UCSD-AML1 (cell line): ENCODE measurements at regions not wholly inside any gene's neighbourhood (a gene's known extent, or its start where the extent isn't known, plus 50 kb on each side); places are given as distances from the start of the nearest gene placed in this dataset.

Source experiments
- DNase-seq: peaks from one replicate; lab custom pipeline; 2025; ENCODE audit not compliant: unreplicated experiment; lab: John Stamatoyannopoulos, UW

DNA sequence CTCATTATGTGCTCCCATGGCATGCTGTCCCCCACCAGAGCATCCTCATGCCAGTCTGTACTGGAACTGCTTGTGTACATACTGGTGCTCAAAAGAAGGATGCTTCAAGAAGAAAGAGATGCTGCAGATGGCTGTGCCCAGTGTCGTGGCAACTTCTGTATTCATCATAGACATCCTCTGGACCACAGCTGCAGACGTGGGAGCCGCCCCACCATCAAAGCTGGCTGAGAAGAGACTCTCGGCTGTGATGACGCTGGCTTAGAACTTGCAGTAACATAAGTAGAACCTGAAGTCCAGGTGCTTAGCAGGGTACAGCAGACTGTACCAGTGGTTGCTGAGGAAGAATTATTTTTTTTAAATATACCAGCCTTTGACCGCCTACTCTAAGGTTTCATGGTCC lies 112.6 kb upstream of the ARHGAP5 start:
- no peak for DNase-seq

DNA sequence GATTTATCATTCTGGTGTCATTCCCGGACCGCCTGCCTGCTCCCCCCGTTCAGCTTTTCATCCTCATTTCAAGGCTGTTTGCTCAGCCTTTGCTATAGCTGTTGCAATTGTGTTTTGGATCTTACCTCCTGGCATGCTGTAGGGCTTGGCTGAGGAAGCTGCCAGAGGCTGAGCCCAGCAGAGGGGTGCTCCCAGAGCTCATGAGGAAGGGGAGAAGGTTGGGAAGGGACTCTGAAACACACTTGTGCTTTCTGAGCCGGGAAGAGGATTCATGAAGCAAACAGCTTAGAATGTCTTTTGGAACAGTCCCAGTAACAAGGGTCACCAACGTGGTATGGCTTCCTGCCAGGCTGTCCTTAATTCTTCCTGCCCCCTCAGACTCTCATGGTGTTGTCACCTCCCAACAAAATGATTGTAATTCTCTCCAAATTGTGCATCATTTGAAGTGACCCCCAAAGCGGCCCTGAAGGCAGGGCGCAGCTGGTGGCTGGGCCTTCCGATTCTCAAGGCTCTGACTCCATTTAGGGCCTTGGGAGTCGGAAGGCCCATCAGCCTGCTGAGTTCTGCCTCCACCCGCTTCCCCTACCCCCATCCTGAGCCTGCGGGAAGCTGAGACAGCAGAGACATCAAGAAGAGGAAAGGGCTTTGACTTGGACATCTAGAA lies 111.9 kb upstream of the ARHGAP5 start:
- DNase-seq: no peak

DNA sequence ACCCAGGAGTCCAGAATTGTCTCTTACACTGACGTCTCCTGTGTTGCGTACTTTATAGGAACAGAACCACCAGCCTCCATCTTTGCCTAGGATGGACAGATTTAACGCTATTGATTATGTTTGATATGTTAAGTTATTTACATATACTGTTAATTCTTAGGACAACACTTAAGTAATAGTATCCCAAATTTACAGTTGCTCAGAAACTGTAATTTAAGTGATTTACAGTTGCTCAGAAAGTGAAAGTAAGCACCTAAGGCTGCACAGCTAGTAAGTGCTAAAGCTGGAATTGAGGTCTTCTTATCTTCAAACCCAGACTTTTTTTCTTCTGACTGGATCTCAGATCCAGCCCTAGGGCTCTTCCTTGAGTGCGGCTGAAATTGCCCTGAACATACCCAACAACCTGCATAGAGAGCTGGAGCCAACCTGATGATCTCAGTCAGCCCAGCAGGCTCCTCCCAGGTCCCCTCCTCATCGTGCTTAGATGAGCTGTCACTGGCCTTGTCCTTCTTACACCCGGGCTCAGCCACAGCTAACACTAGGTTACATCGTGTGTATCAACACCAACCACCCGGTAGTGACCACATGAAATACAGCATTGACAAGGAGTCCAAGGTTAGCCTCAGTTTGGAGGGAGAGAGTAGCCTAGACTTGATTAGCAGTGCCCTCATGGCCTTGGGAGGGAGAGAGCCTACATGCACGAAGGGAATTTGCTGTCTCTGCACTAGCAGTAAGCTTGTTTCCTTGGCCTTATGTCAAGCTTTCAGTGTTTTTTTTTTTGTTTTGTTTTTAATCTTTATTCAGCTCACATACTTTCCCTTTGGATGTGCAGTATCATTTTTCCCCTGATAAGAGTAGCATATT lies 111.1 kb upstream of the ARHGAP5 start:
- DNase-seq: no peak

DNA sequence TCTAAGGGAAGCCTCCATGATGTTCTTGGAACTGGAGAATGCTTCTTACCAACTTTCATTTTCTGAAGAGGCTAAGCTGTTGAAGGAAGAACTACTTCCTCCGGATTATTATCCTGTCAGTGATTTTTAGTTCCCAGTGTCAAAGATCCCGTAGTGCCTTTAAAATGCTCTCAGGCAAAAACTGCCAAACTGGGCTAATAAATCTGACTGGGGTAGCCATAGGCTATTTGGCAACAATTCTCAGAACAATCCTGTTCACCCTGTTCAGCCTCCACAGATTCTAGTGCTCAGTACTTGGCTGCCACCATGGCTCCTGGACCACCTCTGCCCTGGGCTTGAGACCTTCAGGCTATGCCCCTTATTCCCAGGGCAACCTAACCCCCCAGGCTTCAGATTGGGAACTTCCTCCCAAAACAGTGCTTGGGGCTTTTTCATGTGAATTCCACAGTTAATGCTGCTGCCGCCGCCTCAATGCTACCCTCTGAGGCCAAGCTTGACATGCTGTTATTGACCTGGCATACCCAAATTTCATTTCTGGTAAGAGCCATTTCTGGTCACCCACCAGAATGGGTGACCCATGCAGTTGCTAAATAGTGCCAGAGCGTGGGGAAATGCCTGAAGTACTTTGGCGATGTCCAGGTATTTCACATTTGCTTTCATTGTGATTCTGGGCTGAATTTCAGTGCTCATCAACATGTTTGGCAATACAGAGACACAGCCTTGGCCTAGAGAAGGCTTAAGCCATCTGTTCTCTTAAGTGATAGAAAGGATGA lies 110.0 kb upstream of the ARHGAP5 start:
- DNase-seq: no peak

DNA sequence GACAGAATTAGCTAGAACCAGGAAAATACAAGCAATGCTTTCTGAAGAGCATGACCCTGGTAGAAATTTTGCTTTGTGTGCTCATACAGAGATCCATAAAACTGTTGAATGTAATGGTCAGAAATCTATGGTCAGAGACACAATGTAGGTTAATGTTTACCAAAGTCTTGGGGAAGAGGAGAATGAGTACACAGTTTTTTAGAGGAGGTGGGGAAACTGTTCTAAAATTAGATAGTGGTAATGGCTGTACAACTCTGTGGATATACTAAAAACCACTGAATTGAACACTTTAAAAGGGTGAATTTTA lies 109.5 kb upstream of the ARHGAP5 start:
- no peak for DNase-seq

DNA sequence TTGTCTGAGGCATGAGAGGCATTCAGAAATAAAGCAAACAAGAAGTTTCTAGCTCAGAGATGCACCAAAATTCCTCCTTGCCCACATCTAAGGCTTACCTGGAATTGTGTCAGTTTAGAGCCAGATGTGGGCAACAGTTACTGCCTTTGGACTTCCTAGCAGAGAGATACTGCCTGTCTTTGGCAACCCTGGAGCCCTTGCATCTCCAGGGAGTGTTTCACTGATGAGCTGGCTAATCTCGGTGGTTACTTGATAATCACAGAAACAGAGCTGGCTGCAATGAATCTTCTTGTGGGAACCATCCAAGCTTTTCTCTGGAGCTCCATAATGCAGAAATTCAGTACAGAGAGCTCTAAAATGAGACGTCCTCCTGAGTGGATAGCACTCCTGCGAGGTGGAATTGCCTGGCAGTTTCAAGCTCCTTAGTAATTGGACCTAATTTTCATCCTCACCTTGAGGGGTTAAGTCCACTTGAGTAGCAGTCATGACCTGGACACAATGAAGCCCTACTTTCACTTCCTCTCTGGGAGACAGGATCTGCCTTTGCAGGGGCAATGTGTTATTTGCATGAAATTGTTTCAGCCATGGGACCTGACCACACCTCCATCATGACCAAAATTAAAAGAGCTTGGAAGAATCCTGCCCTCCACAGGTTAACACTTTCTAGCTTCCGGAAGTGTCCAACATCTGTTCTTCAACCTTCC lies 108.8 kb upstream of the ARHGAP5 start:
- no peak for DNase-seq

DNA sequence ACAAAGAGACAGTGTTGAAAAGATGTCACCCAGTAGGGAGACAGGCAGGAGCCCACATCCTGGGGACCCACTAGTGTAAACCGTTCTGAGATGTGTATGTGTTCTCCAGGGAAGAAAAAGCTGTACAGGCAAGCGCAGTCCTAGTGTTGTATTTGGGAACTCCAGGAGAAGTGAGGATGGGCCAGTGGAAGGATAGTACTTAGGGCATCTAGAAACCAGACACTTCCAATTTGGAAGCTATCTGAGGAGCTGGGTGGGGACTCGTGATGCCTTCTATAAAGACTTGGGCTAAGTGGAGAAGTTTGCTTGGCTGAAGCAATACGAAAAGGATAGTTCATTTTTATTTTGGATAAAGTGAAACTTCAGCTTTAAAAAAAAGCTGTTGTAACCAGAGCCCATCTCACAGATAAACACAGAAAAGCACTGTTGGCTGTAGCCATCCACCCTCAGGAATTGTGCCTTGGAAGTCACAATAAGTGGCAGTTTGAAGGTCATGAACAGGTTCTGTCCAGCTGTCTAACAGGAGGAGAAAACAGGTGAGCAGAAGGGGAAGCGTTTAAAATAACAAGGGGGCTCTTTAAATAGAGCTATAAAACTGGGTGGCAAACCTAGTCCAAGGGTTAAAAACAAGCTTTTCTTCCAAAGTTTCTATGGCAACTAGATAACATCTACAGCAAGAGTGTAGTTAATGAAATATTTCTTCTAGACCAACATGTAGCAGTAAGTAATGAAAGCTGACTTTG lies 108.0 kb upstream of the ARHGAP5 start:
- no peak for DNase-seq

DNA sequence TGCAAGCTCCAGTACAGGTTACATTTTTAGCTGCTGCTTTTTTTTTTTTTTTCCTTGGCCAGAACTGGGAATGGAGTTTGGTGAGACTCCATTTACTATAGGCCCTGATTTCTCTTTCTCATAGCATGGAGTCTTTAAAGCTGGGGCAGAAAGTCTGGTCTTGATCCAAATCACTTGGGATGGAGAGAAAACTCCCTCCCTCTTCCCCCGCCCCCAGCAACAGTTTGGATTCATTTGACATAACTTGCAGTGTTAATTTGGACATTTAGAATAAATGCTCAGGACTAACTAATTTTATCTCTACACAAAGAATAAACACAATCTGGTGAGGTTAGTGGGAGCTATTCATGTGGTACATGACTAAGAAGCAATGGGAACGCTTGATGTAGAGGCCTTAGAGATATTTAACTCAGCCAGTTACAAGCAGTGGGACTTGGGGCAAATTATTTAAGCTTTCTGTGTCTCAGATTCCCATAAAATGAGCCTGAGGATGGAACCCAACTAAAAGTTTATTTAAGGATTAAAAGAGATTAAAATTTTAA lies 107.3 kb upstream of the ARHGAP5 start:
- no peak for DNase-seq

DNA sequence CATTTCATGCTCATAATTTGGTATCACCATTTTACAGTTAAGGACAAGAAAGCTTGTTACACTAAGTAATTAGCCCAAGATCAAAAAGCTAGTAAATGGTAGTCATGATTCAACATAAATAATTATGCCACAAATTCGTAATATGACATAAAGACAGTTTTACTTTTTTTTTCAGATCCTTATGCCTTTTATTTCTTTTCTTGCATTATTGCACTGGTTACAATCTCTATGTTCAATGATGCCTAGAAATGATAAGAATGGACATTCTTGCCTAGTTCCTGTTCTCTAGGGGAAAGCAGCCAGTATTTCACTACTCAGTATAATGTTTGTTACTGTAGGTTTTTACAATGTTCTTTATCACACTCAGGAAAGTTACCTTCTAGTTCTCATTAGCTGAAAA lies 106.4 kb upstream of the ARHGAP5 start:
- DNase-seq: no peak

DNA sequence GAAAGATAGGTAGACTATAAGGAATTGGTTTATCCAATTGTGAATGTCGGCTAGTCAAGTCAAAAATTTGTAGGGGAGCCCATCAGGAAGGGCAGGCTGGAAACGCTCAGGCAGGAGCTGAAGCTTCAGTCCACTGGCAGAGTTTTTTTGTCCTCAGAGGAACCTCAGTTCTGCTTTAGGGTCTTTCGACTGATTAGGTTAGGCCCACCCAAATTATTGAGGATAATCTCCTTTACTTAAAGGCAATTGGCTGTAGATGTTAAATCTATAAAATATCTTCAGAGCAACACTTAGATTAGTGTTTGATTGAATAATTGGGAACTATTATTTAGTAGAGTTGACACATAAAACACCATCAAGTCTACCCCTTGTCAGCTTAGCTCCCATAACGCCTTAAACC lies 105.5 kb upstream of the ARHGAP5 start:
- DNase-seq: no peak

DNA sequence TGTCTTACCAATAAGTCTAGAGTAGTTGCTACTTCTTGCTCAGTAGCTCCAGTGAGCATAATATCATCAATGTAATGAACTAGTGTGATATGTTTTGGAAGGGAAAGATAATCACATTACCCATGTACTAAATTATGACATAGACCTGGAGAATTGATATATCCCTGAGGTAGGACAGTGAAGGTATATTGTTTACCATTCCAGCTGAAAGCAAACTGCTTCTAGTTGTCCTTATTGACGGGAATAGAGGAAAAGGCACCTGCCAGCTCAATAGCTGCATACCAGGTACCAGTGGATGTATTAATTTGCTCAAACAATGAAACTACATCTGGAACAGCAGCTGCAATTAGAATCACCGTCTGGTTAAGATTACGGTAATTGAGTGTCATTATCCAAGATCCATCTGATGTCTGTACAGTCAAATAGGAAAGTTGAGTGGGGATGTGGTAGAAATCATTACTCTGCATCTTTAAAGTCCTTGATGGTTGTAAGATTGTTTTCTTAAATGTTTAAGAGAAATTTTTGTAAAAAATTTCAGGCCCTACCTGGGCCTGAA lies 100.0 kb upstream of the ARHGAP5 start:
- DNase-seq: no peak

DNA sequence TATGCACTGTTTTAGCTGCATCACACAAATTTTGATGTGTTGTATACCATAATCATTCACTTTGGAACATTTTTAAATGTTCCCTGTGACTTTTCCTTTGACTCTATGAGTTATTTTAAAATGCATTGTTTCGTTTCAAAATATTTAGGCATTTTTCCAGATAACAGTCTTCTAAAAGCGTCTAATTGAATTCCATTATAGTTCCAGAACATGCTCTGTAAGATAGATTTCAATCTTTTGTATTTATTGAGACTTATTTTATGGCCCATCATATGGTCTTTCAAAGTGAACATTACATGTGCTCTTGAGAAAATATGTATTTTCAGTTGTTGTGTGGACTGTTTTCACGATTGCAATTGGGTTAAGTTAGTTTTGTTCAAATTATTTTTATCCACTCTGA lies 98.7 kb upstream of the ARHGAP5 start:
- DNase-seq: no peak

DNA sequence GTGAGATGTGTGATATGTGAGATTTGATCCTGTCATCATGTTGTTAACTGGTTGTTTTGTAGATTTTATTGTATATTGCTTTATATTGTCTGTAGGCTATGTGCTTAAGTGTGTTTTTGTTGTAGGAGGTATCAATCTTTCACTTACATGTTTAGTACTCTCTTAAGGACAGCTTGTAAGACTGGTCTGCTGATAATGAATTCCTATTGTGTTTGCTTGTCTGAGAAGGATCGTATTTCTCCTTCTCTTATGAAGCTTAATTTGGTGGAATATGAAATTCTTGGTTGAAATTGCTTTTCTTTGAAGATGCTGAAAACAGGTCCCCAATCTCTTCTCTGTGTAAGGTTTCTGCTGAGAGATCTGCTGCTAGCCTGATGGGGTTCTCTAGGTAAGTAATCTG lies 94.5 kb upstream of the ARHGAP5 start:
- no peak for DNase-seq

DNA sequence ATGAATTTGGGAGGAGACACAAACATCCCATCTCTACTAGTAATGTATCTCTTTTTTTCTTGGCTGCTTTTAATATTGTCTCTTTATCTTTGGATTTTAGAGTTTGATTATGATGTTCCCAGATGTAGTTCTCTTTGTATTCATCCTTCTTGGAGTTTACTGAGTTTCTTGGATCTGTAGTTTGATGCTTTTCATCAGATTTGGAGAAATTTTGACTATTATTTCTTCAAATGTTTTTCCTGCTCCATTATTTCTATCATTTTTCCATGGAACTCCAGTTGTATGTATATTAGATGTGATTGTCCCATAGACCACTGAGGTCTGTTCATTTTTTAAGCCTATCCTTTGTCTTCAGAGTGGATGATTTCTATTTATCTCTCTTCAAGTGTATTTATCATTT lies 90.7 kb upstream of the ARHGAP5 start:
- no peak for DNase-seq

DNA sequence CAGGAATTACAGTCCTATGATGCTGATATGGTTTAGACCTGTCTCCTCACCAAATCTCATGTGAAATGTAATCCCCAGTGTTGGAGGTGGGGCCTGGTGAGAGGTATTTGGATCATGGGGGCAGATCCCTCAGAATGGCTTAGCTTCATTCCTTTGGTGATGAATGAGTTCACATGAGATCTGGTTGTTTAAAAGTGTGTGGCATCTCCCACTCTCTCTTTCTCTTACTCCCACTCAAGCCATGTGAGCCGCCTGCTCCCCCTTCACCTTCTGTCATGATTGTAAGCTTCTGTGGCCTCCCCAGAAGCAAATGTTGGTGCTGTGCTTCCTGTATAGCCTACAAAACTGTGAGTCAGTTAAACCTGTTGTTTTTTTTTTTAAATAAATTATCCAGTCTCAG lies 89.4 kb upstream of the ARHGAP5 start:
- no peak for DNase-seq

DNA sequence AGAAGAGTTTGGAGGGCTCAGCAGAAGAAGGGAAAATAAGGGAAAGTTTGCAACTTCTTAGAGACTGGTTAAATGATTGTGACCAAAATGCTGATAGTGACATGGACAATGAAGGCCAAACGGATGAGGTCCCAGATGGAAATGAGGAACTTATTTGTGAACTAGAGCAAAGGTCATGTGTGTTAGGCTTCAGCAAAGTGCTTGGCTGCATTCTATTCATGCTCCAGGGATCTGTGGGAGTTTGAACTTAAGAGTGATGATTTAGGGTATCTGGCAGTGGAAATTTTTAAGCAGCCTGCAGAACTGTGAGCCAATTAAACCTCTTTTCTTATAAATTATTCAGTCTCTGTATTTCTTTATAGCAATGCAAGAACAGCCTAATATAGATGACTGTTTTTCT lies 88.9 kb upstream of the ARHGAP5 start:
- DNase-seq: no peak

DNA sequence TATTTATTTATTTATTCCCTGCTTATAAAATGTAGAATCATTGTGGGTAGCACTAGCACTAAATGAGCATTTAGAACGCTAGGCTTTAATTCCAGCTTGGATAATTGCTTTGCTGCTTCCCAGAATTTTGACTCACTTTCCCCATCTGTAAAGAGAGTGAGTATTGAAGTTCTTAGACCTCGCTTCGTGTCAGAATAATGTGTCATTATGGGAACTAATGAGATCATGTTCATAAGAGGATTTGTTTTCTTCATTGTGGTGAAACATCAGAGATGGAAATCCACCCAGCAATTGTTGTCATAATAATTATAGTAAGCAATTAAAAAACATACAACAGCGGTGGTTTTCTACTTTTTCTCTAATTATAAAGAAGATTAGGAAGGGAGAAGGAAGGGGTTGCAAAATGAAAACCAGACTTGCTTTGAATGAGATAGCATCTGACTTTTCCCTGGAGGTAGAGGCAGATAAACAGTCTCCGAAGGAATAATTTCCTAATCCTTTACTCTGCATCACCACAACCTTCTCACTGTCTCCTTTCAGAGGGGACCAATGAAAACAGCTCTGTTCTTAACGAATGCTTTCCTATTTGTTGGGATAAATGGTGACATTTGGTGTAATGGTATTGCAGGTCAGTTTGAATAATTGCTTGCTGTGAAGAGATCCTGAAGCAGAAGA lies 86.8 kb upstream of the ARHGAP5 start:
- DNase-seq: no peak

DNA sequence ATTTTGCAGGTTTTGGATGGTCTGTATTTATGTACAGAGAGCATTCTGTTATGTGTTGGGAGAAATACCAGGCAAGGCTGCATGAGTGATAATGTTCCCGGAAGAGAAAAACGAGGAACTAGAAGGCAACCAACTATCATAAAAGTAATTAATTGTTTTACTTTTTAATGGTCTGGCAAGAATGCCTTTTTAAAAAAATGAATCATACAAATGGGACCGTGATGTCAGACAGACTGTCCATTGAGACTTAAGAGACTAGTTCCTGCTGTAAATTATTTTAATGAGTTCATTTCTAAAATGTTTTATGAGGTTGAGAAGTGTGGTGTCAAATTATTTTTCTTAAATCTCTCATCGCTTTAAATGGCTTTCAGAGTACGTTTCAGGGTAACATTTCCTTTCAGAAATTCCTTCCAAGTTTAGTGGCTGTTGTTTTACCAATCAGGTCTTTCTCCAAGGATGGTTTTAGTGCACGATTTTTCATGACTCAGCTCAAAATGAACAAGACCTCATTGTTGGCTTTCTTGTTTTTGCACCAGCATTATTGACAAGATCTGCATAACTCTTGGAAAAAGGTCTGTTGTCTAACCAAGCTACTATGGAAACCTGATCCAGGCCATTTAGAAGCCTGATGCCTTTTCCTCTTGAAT lies 86.1 kb upstream of the ARHGAP5 start:
- DNase-seq: no peak

DNA sequence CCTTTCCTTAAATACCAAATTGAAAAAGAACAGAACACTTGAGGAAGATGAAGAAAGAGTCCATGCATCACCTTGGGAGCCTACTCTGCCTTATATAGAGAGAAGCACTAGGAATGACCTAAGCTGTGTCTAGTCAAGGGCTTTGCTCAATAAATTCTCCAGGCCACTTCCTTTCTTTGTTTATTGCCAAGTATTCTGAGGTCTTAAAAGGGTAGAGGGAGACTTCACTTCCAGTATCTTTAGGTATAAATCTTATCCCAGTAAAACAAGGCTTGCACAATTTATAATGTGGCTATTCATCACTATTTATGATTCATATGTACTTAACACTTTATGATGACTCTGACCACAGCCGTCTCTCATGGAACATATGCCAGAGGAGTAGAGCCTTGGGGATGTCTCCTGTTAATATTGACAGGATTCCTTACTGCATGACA lies 85.1 kb upstream of the ARHGAP5 start:
- no peak for DNase-seq
